HepG2 (cell line): ENCODE measurements at regions not wholly inside any gene's neighbourhood (a gene's known extent, or its start where the extent isn't known, plus 50 kb on each side); places are given as distances from the start of the nearest gene placed in this dataset.

ENCODE experiments used
- AHDC1 ChIP-seq: sonication (generic); formaldehyde crosslinking; IDR thresholded peaks from 2 replicates; pipeline ENCODE4 v1.5.1; 2020; ENCODE audit warnings: mild to moderate bottlenecking, missing genetic modification reagents, borderline replicate concordance
- CBX1 ChIP-seq: IDR thresholded peaks from one replicate; pipeline ENCODE4 v1.6.1; 2016; ENCODE audit warnings: antibody characterized with exemption, low read depth
- EZH2 ChIP-seq: conservative IDR thresholded peaks from 2 replicates; pipeline ENCODE4 v1.6.1; 2012; ENCODE audit warnings: mild to moderate bottlenecking, low read depth, low read length, moderate library complexity
- FOXM1 ChIP-seq: sonication (generic); formaldehyde crosslinking; IDR thresholded peaks from 2 replicates; pipeline ENCODE4 v1.5.0; 2020; ENCODE audit warnings: missing genetic modification reagents
- HNF1A ChIP-seq, 2 experiments: sonication (generic) in 1 of 2; formaldehyde crosslinking in 1 of 2; IDR thresholded peaks; 2 replicates each; pipeline versions ENCODE4 v1.4.0 to v1.6.1; 2016 to 2020; ENCODE audit warnings: borderline replicate concordance in 1 of 2, low read depth in 1 of 2, mild to moderate bottlenecking in 1 of 2, missing genetic modification reagents in 1 of 2
- MEF2D ChIP-seq: sonication (generic); formaldehyde crosslinking; IDR thresholded peaks from 2 replicates; pipeline ENCODE4 v1.5.1; 2020; ENCODE audit warnings: mild to moderate bottlenecking, missing genetic modification reagents
- RNF219 ChIP-seq: sonication (generic); formaldehyde crosslinking; IDR thresholded peaks from 2 replicates; pipeline ENCODE4 v1.5.0; 2020; ENCODE audit warnings: mild to moderate bottlenecking, missing genetic modification reagents
- TOPORS ChIP-seq: sonication (generic); formaldehyde crosslinking; IDR thresholded peaks from 2 replicates; pipeline ENCODE4 v1.8.0; 2023; ENCODE audit warnings: mild to moderate bottlenecking, missing genetic modification reagents
- ZIK1 ChIP-seq: sonication (generic); formaldehyde crosslinking; IDR thresholded peaks from 2 replicates; pipeline ENCODE4 v1.5.0; 2020; ENCODE audit warnings: mild to moderate bottlenecking, low read depth, missing genetic modification reagents, borderline replicate concordance
- ZMYM3 ChIP-seq: sonication (generic); formaldehyde crosslinking; IDR thresholded peaks from 2 replicates; pipeline ENCODE4 v1.5.1; 2020; ENCODE audit warnings: mild to moderate bottlenecking, missing genetic modification reagents
- ZNF766 ChIP-seq: sonication (generic); formaldehyde crosslinking; IDR thresholded peaks from 2 replicates; pipeline ENCODE4 v1.5.0; 2020; ENCODE audit warnings: missing genetic modification reagents, borderline replicate concordance

GRCh38 chr20:52033313-52033712 lies 158.3 kb downstream of the ZFP64 start (continued):
- TF ChIP-seq RNF219 (CRISPR knock-in tag): no peak
- TF ChIP-seq AHDC1: no peak
- no peak for TF ChIP-seq TOPORS
- TF ChIP-seq MEF2D (CRISPR knock-in tag): 0 out of 2 replicates have a peak, but pooled peaks have one; percentile 19
- TF ChIP-seq ZIK1 (CRISPR knock-in tag): no peak
- no peak for TF ChIP-seq CBX1
- no peak for TF ChIP-seq ZMYM3
- TF ChIP-seq EZH2: no peak
- no peak for TF ChIP-seq HNF1A (IDR thresholded peaks at IDR 0.05; ENCODE audit: low read depth)
- no peak for TF ChIP-seq HNF1A (CRISPR knock-in tag; IDR thresholded peaks at IDR 0.05; ENCODE audit: borderline replicate concordance)
- no peak for TF ChIP-seq ZNF766
- no peak for TF ChIP-seq FOXM1 (CRISPR knock-in tag)
